NCI-H2227 (cell line): ENCODE measurements at regions not wholly inside any gene's neighbourhood (a gene's known extent, or its start where the extent isn't known, plus 50 kb on each side); places are given as distances from the start of the nearest gene placed in this dataset.
"Not testable (repeated sequence)": the region's sequence is repeated elsewhere in the genome, so short reads cannot be mapped to it uniquely, and the experiment has no call there.

ENCODE experiments used
- DNase-seq: peaks from one replicate; lab custom pipeline; 2025; ENCODE audit not compliant: unreplicated experiment; lab: John Stamatoyannopoulos, UW

GRCh38 chr3:127420829-127421228, 133.0 kb upstream of the PRR20G start:
- DNase-seq: no peak

GRCh38 chr3:127419641-127420553, 132.1 kb upstream of the PRR20G start:
- no peak for DNase-seq

- DNase-seq: no peak
Observed at GRCh38 chr3:127419182-127419581, 131.3 kb upstream of the PRR20G start.

GRCh38 chr3:127418560-127419147, 130.8 kb upstream of the PRR20G start:
- no peak for DNase-seq

- DNase-seq: no peak
Observed at GRCh38 chr3:127417709-127418559, 130.1 kb upstream of the PRR20G start.

- no peak for DNase-seq
Observed at GRCh38 chr3:127413871-127414270, 126.0 kb upstream of the PRR20G start.

DNA sequence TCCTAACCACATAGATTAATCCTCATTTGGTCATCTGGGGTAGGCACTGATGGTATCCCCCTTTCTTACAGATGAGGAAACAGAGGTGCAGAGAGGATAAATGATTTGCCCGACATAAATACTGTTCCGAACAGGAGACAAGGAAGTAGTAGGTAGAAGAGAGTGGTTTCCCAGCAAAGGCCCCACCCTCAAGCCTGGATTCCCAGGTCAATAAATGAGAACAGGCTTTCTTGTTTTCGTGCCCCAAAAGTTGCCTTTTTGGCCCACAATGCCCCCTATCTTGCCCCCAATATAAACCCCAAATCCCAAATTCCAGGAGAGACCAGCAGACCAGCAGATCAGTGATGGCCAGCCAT, 125.5 kb upstream of the PRR20G start:
- no peak for DNase-seq

- no peak for DNase-seq
Observed at GRCh38 chr3:127412578-127413317, 124.9 kb upstream of the PRR20G start.

GRCh38 chr3:127411875-127412274, 124.0 kb upstream of the PRR20G start:
- DNase-seq: not testable (repeated sequence)

DNA sequence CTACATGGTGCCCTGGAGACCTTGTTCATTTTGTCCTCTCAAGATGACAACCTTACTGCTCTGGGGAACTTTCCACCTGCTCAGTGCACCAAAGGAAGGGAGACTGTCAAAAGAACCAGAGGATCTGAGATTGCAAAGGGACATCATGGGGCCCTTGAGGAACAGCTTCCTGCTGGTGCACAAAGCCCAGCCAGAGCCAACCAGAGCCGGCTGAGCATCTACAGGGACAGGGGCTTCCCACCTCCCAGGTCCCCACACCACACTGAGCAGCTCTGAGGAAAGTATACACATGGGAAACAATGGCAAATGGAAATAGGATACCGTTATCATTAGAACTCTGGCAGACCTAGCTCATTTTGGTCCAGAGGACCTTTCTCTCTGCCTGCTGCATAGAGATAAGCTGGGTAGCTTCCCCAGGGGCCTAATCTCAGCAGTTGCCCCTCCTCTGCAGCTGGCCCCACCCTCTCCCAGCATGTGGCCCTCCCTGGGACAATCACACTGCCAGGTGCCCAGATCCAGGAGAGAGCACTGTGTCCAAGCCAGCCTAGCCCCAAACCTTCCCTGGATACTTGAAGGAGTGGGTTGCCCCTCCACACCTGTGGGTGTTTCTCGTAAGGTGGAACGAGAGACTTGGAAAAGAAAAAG, 123.4 kb upstream of the PRR20G start:
- DNase-seq: no peak

- DNase-seq: no peak
Observed at GRCh38 chr3:127410678-127411077, 122.8 kb upstream of the PRR20G start.

DNA sequence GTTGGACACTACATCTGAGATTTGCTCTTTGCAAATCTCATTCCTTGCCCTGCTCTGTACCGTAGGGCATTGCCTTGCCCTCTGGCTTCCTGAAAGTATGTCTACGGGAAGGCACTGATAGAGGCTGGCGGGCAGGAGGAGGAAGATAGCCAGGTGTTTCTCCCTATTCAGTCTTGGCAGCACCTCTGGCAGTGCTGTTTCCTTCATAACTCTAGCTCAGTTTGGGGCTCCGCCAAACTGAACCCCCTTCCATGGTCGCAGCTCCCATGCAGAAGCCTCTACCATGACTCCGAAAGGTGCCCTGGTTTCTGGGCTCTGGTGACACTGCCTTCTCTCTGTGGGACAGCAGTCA, 122.3 kb upstream of the PRR20G start:
- DNase-seq: no peak

DNA sequence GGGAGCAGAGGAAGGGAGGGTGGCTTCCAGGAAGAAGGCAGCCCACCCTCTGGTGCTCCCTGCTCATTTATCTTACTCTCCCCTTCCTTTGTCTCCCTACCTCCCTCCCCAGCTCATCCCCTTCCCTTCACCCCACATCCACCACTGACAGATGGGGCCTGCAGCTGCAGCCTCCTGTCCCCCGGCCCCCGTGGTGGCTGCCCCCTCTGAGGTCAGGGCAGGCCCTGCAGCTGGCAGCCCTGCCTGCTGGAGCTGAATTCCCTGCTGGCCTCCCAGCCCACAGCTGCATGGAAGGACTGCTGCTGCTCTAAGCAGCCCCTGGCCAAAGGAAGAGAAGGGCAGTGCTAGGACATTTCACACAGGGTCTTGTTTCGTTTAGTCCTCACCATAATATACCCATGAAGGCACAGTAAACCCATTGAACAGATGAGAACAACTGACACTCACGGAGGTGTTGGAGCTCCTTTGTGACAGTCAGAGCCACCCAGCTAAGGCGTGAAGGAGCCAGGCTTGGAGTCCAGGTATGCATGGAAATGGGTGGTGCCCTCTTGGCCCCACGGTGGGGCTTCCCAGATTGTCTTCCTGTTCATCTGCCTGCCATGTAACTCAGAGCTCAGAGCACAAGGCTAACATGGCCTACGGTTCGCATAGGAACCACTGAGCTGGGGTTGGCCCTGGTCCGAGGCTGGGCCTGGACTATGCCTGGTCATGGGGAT, 121.7 kb upstream of the PRR20G start:
- no peak for DNase-seq

DNA sequence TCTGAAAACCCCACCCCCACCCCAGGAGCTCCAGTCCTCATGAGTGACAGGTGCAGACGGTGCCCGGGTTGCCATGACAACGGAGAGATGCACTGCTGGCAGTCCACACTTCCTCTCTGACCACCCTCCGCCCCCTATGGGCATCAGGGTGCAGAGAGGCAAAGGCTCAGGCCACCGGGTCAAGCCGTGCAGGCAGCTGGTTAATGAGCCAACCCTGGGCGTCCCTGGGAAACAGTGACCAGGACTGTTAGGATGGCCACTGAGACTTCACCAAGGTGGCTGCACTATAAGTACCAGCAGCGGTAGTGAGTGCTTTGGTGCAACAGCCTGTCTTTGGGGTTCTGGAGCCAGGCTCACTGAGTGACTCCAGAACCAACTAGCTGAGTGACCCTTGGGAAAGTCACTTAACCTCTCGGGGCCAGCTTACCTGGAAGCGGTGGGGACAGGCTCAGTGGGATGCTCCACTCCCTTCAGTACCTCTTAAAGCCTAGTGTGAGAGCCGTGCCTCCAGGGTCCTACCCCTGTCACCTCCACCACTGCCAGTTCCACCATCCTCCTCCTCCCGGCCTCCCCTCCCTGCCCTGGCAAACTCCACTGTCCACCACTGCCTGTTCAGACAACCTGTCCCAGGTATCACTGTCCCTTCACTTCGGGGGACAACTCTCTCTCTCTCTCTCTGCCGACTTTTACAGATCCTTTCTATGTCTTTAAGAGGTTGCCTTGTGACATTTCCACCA, 121.0 kb upstream of the PRR20G start:
- peak; percentile 49 for DNase-seq

GRCh38 chr3:127408022-127408683, 120.3 kb upstream of the PRR20G start:
- DNase-seq: no peak

GRCh38 chr3:127407026-127407939, 119.4 kb upstream of the PRR20G start:
- DNase-seq: no peak

GRCh38 chr3:127406309-127407025, 118.6 kb upstream of the PRR20G start:
- no peak for DNase-seq
